ENCODE measurements at regions not wholly inside any gene's neighbourhood (a gene's known extent, or its start where the extent isn't known, plus 50 kb on each side); places are given as distances from the start of the nearest gene placed in this dataset.

DNA sequence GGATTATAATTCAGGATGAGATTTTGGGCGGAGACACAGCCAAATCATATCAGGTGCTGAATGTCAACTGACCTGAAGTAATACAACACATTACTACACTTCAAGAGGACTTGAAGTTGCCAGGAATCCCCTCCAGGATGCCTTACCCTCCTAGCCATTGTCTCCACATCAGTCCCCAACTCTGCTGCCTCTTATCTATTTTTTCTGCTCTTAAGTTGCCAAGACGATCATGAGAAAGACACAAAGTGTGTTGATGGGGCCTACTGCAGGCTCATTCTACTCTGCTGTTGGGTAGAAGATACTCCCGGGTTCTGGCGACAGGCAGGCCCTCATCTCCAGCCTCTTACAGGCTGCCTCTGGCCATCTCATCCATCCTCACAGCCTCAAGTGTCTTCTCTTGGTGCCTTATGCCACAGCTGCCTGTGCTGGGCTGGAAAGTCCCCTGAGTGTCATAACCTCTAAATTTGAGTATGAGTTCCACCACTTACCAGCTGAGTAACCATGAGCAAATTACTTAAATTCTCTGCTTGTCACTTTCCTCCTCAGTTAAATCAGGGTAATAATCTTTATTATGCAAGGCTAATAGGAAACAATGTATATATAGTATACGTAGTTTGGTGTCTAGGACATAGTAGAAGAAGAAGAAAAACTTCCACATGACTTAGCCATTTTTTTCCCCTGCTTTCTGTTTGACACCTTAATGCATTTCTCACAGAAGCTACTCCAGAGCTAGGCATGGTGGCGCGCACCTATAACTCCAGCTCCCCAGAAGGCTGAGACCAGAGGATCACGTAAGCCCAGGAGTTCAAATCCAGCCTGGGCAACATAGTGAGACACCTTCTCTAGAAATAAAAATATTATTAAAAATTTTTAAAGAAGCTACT, 73.0 kb upstream of the SNX2 start (continued):
- TF ChIP-seq ZNF521 (tag by site-specific recombination; IDR thresholded peaks at IDR 0.05) (no peak), KLF1 (tag by site-specific recombination; IDR thresholded peaks at IDR 0.05) (no peak)

DNA sequence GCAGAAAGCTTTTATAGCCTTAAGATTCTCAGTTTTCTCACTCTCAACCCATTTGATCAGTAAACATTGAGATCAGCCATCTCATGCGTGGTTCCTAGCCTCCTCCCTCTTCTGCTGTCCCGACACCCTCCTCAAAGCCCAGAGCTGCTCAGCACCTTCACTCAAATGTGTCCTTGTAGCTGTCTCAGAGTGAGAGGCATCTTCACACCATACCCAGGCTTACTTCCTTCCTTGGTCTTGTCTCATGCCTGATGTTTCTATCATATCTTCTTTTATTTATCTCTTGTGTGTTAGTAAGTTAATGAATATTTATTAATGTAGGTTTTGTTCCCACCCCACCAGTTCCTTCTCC, 72.4 kb upstream of the SNX2 start:
- no peaks in the 10 kb centered on the region for H3K36me3 ChIP-seq (ENCODE audit: control insufficient read depth in 2 of 2, insufficient read depth in 1 of 2, low read length in 2 of 2)
- no peak overlapping the region for H3K4me3 ChIP-seq (ENCODE audit: low read depth, low read length)
- ChIA-PET CTCF (interaction anchor here (1.1 kb wide), 1 partner anchor 11 kb away, joined by 3 read pairs; no protein-coding TSS in a partner anchor), POLR2A (no interaction called here)
- TF ChIP-seq ZNF394 (tag by site-specific recombination; IDR thresholded peaks at IDR 0.05; ENCODE audit: borderline replicate concordance): no peak
- no peak for TF ChIP-seq MZF1 (tag by site-specific recombination; IDR thresholded peaks at IDR 0.05; ENCODE audit: borderline replicate concordance)
- TF ChIP-seq ZBTB1 (tag by site-specific recombination; IDR thresholded peaks at IDR 0.05): no peak
- TF ChIP-seq, protein P1, sequence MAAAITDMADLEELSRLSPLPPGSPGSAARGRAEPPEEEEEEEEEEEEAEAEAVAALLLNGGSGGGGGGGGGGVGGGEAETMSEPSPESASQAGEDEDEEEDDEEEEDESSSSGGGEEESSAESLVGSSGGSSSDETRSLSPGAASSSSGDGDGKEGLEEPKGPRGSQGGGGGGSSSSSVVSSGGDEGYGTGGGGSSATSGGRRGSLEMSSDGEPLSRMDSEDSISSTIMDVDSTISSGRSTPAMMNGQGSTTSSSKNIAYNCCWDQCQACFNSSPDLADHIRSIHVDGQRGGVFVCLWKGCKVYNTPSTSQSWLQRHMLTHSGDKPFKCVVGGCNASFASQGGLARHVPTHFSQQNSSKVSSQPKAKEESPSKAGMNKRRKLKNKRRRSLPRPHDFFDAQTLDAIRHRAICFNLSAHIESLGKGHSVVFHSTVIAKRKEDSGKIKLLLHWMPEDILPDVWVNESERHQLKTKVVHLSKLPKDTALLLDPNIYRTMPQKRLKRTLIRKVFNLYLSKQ (tag by site-specific recombination; IDR thresholded peaks at IDR 0.05; ENCODE audit: borderline replicate concordance): no peak
- TF ChIP-seq, protein P2, sequence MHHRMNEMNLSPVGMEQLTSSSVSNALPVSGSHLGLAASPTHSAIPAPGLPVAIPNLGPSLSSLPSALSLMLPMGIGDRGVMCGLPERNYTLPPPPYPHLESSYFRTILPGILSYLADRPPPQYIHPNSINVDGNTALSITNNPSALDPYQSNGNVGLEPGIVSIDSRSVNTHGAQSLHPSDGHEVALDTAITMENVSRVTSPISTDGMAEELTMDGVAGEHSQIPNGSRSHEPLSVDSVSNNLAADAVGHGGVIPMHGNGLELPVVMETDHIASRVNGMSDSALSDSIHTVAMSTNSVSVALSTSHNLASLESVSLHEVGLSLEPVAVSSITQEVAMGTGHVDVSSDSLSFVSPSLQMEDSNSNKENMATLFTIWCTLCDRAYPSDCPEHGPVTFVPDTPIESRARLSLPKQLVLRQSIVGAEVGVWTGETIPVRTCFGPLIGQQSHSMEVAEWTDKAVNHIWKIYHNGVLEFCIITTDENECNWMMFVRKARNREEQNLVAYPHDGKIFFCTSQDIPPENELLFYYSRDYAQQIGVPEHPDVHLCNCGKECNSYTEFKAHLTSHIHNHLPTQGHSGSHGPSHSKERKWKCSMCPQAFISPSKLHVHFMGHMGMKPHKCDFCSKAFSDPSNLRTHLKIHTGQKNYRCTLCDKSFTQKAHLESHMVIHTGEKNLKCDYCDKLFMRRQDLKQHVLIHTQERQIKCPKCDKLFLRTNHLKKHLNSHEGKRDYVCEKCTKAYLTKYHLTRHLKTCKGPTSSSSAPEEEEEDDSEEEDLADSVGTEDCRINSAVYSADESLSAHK (tag by site-specific recombination; IDR thresholded peaks at IDR 0.05): no peak
- TF ChIP-seq SCRT1 (tag by site-specific recombination; IDR thresholded peaks at IDR 0.05; ENCODE audit: borderline replicate concordance): no peak
- TF ChIP-seq ZNF223 (tag by site-specific recombination; IDR thresholded peaks at IDR 0.05): no peak
- TF ChIP-seq TRIM28 (IDR thresholded peaks at IDR 0.05; ENCODE audit: borderline replicate concordance, low read length): no peak
- TF ChIP-seq, protein P3, sequence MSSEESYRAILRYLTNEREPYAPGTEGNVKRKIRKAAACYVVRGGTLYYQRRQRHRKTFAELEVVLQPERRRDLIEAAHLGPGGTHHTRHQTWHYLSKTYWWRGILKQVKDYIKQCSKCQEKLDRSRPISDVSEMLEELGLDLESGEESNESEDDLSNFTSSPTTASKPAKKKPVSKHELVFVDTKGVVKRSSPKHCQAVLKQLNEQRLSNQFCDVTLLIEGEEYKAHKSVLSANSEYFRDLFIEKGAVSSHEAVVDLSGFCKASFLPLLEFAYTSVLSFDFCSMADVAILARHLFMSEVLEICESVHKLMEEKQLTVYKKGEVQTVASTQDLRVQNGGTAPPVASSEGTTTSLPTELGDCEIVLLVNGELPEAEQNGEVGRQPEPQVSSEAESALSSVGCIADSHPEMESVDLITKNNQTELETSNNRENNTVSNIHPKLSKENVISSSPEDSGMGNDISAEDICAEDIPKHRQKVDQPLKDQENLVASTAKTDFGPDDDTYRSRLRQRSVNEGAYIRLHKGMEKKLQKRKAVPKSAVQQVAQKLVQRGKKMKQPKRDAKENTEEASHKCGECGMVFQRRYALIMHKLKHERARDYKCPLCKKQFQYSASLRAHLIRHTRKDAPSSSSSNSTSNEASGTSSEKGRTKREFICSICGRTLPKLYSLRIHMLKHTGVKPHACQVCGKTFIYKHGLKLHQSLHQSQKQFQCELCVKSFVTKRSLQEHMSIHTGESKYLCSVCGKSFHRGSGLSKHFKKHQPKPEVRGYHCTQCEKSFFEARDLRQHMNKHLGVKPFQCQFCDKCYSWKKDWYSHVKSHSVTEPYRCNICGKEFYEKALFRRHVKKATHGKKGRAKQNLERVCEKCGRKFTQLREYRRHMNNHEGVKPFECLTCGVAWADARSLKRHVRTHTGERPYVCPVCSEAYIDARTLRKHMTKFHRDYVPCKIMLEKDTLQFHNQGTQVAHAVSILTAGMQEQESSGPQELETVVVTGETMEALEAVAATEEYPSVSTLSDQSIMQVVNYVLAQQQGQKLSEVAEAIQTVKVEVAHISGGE (tag by site-specific recombination; conservative IDR thresholded peaks at IDR 0.05; ENCODE audit: low read depth): no peak
- no peak for TF ChIP-seq ZNF549 (tag by site-specific recombination; IDR thresholded peaks at IDR 0.05)
- H3K9me3 ChIP-seq (ENCODE audit: control insufficient read depth, insufficient read depth, low read depth, low read length): no peaks in the 10 kb centered on the region
- no peak overlapping the region for H3K27ac ChIP-seq (ENCODE audit: extremely low read depth, low read depth, low read length)
- H3K4me1 ChIP-seq (ENCODE audit: control insufficient read depth, insufficient read depth, low read length): no peaks in the 10 kb centered on the region

DNA sequence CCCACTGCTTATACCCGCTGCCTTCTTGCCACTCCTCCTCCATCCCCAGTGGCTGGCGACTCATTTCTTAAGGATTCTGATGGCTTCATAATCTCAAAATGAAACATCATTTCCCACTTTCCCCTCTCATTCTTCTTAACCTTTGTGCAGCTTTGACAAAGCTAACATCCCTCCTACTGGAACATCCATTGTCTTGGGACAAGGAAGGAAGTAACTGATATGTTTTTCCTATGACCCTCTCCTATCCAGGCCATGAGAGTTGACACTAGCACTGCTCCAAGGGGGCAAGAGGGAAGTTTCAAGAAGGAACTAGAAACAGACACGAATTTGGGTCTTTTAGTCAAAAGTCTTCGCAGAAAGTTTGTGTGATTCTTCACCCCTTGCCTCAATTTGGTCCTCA, 71.7 kb upstream of the SNX2 start:
- H3K27ac ChIP-seq (ENCODE audit: extremely low read depth, low read depth, low read length): no peak overlapping the region
- ChIA-PET POLR2A (interaction anchor here (0.7 kb wide), 1 partner anchor 142 kb away, joined by 3 read pairs; no protein-coding TSS in a partner anchor), CTCF (interaction anchor here (0.5 to 2.1 kb wide), 5 partner anchors 9 to 1017 kb away, joined by 3 to 12 read pairs (median 7); no protein-coding TSS in a partner anchor)
- no peaks in the 10 kb centered on the region for H3K4me1 ChIP-seq (ENCODE audit: control insufficient read depth, insufficient read depth, low read length)
- TF ChIP-seq ZNF214 (tag by site-specific recombination; IDR thresholded peaks at IDR 0.05; ENCODE audit: borderline replicate concordance) (no peak), ZNF223 (tag by site-specific recombination; IDR thresholded peaks at IDR 0.05) (no peak), SALL2 (tag by site-specific recombination; IDR thresholded peaks at IDR 0.05; ENCODE audit: borderline replicate concordance) (no peak), ZSCAN16 (tag by site-specific recombination; IDR thresholded peaks at IDR 0.05) (no peak), ZNF16 (tag by site-specific recombination; IDR thresholded peaks at IDR 0.05; ENCODE audit: low read depth) (no peak), ZXDB (tag by site-specific recombination; IDR thresholded peaks at IDR 0.05) (no peak), SCRT1 (tag by site-specific recombination; IDR thresholded peaks at IDR 0.05; ENCODE audit: borderline replicate concordance) (no peak)
- TF ChIP-seq, protein P4, sequence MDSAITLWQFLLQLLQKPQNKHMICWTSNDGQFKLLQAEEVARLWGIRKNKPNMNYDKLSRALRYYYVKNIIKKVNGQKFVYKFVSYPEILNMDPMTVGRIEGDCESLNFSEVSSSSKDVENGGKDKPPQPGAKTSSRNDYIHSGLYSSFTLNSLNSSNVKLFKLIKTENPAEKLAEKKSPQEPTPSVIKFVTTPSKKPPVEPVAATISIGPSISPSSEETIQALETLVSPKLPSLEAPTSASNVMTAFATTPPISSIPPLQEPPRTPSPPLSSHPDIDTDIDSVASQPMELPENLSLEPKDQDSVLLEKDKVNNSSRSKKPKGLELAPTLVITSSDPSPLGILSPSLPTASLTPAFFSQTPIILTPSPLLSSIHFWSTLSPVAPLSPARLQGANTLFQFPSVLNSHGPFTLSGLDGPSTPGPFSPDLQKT (IDR thresholded peaks at IDR 0.05; ENCODE audit: borderline replicate concordance, low read depth, low read length): no peak
- no peaks in the 10 kb centered on the region for H3K9me3 ChIP-seq (ENCODE audit: control insufficient read depth, insufficient read depth, low read depth, low read length)
- H3K4me3 ChIP-seq (ENCODE audit: low read depth, low read length): no peak overlapping the region
- no peaks in the 10 kb centered on the region for H3K36me3 ChIP-seq (ENCODE audit: control insufficient read depth in 2 of 2, insufficient read depth in 1 of 2, low read length in 2 of 2)

Data from HEK293 (cell line).